ENCODE measurements at regions not wholly inside any gene's neighbourhood (a gene's known extent, or its start where the extent isn't known, plus 50 kb on each side); places are given as distances from the start of the nearest gene placed in this dataset.

DNA sequence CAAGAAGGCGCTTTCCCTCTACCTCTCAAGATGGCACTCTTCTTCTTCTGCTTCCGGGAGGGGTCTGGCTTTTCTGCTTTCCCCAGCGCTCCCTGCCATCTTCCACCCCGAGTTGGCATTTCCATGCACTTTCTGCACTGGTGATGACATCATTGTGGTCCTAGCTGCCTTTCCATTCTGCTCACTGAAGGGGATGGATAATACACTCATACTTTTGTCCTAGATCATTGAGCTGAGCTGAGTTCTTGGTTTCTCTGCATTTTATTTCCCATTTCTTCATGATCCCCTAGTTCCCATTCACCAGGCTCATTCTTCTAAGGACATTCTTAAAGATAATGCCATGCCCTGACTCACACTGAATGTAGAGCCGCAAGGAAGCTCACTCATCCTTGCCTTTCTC lies 96.7 kb downstream of the EDN1 start:
- no peaks in the 10 kb centered on the region for H3K79me2 ChIP-seq (ENCODE audit: low read length)
- no peak overlapping the region for H3K27ac ChIP-seq (ENCODE audit: low read length)
- no peak overlapping the region for H3K9ac ChIP-seq (ENCODE audit: low read length)
- H3K9me3 ChIP-seq (ENCODE audit: insufficient read depth, low read length): no peaks in the 10 kb centered on the region
- H3K4me1 ChIP-seq (ENCODE audit: low read length): no peaks in the 10 kb centered on the region
- H4K20me1 ChIP-seq (ENCODE audit: insufficient read depth, low read length): no peaks in the 10 kb centered on the region
- H3K4me2 ChIP-seq (ENCODE audit: low read length): no peak overlapping the region
- TF ChIP-seq, protein P1, sequence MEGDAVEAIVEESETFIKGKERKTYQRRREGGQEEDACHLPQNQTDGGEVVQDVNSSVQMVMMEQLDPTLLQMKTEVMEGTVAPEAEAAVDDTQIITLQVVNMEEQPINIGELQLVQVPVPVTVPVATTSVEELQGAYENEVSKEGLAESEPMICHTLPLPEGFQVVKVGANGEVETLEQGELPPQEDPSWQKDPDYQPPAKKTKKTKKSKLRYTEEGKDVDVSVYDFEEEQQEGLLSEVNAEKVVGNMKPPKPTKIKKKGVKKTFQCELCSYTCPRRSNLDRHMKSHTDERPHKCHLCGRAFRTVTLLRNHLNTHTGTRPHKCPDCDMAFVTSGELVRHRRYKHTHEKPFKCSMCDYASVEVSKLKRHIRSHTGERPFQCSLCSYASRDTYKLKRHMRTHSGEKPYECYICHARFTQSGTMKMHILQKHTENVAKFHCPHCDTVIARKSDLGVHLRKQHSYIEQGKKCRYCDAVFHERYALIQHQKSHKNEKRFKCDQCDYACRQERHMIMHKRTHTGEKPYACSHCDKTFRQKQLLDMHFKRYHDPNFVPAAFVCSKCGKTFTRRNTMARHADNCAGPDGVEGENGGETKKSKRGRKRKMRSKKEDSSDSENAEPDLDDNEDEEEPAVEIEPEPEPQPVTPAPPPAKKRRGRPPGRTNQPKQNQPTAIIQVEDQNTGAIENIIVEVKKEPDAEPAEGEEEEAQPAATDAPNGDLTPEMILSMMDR (IDR thresholded peaks at IDR 0.05; ENCODE audit: low read depth, low read length): no peak
- no peak for TF ChIP-seq EZH2phosphoT487 (IDR thresholded peaks at IDR 0.05; ENCODE audit: low read depth)
- H3K4me3 ChIP-seq (ENCODE audit: low read length): no peak overlapping the region
- no peaks in the 10 kb centered on the region for H3K36me3 ChIP-seq (replicated peaks; ENCODE audit: low read depth, low read length)
- H2AFZ ChIP-seq (ENCODE audit: low read depth, low read length): no peak overlapping the region
- H3K27me3 ChIP-seq (ENCODE audit: low read depth, low read length): no peaks in the 10 kb centered on the region

DNA sequence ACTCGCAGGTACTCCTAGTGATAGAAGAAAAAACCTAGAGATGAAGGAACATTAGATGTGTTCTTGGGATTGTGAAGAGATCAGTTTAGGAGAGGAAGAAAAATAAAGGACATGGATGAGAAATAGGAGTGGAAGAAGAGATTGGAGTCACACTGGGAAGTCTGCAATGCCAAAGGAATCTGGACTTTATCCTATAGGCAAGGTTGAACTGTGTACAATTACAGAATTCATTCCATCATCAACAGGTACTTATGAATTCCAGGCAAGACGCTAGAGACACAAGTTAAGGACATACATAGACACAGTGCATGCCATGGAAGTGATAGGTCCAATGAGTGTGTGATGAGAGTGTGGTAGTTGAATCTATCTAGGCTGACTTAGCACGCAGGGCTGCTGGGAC lies 101.3 kb downstream of the EDN1 start:
- Histone ChIP-seq H3K27ac (ENCODE audit: low read length) (no peak overlapping the region), H3K4me3 (ENCODE audit: low read length) (no peak overlapping the region), H3K36me3 (replicated peaks; ENCODE audit: low read depth, low read length) (no peaks in the 10 kb centered on the region), H3K9me3 (ENCODE audit: insufficient read depth, low read length) (no peaks in the 10 kb centered on the region), H3K4me2 (ENCODE audit: low read length) (no peak overlapping the region), H3K9ac (ENCODE audit: low read length) (no peak overlapping the region), H3K4me1 (ENCODE audit: low read length) (no peaks in the 10 kb centered on the region), H3K27me3 (ENCODE audit: low read depth, low read length) (no peaks in the 10 kb centered on the region), H2AFZ (ENCODE audit: low read depth, low read length) (no peak overlapping the region), H4K20me1 (ENCODE audit: insufficient read depth, low read length) (no peaks in the 10 kb centered on the region), H3K79me2 (ENCODE audit: low read length) (no peaks in the 10 kb centered on the region)
- TF ChIP-seq, protein P1 (IDR thresholded peaks at IDR 0.05; ENCODE audit: low read depth, low read length): no peak
- no peak for TF ChIP-seq EZH2phosphoT487 (IDR thresholded peaks at IDR 0.05; ENCODE audit: low read depth)

DNA sequence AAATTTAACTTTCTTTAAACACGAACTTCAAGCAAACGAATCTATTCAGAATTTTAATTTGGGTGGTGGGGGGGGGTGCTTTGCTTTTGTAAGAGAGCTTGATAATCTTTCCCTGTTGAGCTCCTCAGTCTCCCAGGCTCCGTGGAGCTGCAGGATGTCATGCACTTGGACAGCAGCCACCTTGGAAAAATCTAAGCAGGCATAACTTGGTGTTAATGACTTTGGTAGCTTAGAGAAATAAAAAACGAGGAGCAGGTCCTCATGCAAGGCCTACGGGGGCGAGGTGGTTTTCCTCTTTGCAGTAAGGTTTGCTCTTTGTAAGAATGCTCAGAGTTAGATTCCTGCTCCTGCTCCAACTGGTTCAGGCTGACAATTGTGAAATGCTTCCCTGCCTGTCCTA lies 102.3 kb downstream of the EDN1 start:
- TF ChIP-seq EZH2phosphoT487 (IDR thresholded peaks at IDR 0.05; ENCODE audit: low read depth): no peak
- TF ChIP-seq, protein P1 (IDR thresholded peaks at IDR 0.05; ENCODE audit: low read depth, low read length): no peak
- Histone ChIP-seq H2AFZ (ENCODE audit: low read depth, low read length) (no peak overlapping the region), H3K4me1 (ENCODE audit: low read length) (no peaks in the 10 kb centered on the region), H3K9ac (ENCODE audit: low read length) (no peak overlapping the region), H3K27me3 (ENCODE audit: low read depth, low read length) (no peaks in the 10 kb centered on the region), H3K9me3 (ENCODE audit: insufficient read depth, low read length) (no peaks in the 10 kb centered on the region), H3K4me2 (ENCODE audit: low read length) (no peak overlapping the region), H3K36me3 (replicated peaks; ENCODE audit: low read depth, low read length) (no peaks in the 10 kb centered on the region), H3K4me3 (ENCODE audit: low read length) (no peak overlapping the region), H4K20me1 (ENCODE audit: insufficient read depth, low read length) (no peaks in the 10 kb centered on the region), H3K27ac (ENCODE audit: low read length) (no peak overlapping the region), H3K79me2 (ENCODE audit: low read length) (no peaks in the 10 kb centered on the region)

DNA sequence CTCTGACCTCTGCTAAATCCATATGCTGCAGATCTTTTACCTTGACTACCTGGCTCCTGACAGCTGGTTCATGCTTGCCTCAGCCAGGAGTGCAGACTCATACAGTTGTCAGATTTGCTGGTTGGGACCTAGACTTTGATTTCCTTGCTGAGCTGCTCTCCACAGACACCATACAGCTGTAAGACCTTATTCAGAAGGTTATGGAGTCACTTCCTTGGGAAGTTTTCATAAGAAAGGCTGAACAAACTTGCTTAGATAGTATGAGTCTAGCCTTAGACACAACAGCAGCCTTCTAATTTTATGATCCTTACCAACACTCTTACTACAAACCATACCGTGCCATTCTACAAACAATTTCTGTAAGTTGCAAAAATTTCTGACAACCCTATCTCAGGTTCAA lies 102.9 kb downstream of the EDN1 start:
- Histone ChIP-seq H3K4me3 (ENCODE audit: low read length) (no peak overlapping the region), H4K20me1 (ENCODE audit: insufficient read depth, low read length) (no peaks in the 10 kb centered on the region), H2AFZ (ENCODE audit: low read depth, low read length) (no peak overlapping the region), H3K27ac (ENCODE audit: low read length) (no peak overlapping the region), H3K27me3 (ENCODE audit: low read depth, low read length) (no peaks in the 10 kb centered on the region), H3K36me3 (replicated peaks; ENCODE audit: low read depth, low read length) (no peaks in the 10 kb centered on the region), H3K4me2 (ENCODE audit: low read length) (no peak overlapping the region), H3K9me3 (ENCODE audit: insufficient read depth, low read length) (no peaks in the 10 kb centered on the region), H3K4me1 (ENCODE audit: low read length) (no peaks in the 10 kb centered on the region), H3K9ac (ENCODE audit: low read length) (no peak overlapping the region), H3K79me2 (ENCODE audit: low read length) (no peaks in the 10 kb centered on the region)
- TF ChIP-seq, protein P1 (IDR thresholded peaks at IDR 0.05; ENCODE audit: low read depth, low read length): no peak
- no peak for TF ChIP-seq EZH2phosphoT487 (IDR thresholded peaks at IDR 0.05; ENCODE audit: low read depth)
